ENCODE measurements at regions not wholly inside any gene's neighbourhood (a gene's known extent, or its start where the extent isn't known, plus 50 kb on each side); places are given as distances from the start of the nearest gene placed in this dataset.

DNA sequence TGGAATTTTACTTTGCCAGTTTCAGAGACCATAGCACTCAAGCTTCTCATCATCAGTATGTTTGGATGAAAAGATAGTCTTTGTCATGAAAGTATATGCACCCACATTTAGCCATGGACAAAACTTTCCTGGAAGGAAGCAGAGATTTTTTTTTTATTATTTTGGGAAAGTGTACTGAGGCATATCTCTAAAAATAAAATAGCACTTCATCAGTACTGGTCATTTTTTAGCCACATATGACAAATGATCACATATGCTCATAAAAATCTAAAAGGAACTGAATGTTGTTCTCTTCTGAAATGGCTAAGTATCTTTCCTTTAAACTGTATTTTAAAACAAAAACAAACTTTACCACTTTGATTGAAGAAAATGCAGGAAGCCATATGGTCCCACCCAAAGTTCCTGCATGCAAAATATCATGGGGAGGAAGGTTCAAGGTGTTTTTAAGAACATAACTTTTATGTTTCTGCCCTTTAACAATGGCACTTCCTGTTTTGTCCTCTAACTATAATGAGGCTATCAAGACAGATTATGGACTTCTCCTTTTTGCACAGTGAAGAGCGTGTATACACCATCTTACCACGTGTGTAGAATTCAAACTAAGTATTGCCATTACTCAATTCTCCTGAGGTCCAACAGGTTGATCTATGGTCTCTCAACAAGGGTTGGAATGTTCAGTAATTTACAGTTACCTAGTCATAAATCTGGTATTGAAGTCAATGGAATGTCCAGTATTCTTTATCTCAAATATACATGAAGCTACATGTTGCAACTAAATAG lies 77.1 kb upstream of the SLC39A10 start:
- TF ChIP-seq POLR2A (IDR thresholded peaks at IDR 0.05): no peak
- TF ChIP-seq, protein P1, sequence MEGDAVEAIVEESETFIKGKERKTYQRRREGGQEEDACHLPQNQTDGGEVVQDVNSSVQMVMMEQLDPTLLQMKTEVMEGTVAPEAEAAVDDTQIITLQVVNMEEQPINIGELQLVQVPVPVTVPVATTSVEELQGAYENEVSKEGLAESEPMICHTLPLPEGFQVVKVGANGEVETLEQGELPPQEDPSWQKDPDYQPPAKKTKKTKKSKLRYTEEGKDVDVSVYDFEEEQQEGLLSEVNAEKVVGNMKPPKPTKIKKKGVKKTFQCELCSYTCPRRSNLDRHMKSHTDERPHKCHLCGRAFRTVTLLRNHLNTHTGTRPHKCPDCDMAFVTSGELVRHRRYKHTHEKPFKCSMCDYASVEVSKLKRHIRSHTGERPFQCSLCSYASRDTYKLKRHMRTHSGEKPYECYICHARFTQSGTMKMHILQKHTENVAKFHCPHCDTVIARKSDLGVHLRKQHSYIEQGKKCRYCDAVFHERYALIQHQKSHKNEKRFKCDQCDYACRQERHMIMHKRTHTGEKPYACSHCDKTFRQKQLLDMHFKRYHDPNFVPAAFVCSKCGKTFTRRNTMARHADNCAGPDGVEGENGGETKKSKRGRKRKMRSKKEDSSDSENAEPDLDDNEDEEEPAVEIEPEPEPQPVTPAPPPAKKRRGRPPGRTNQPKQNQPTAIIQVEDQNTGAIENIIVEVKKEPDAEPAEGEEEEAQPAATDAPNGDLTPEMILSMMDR (IDR thresholded peaks at IDR 0.05): no peak
- DNase-seq (ENCODE audit: low spot score in 2 of 2): no peak
- H3K4me3 ChIP-seq (ENCODE audit: low read depth, poor library complexity, severe bottlenecking): no peak overlapping the region
- intact Hi-C loops (cut with DNase I; ENCODE audit: low total_unique reads): loop anchor here (2.0 kb wide), 1 partner anchor 79 kb away; no protein-coding TSS in a partner anchor
- WGBS, 2 donors: 67% methylated on average over 2 of the region's 2 CpGs

DNA sequence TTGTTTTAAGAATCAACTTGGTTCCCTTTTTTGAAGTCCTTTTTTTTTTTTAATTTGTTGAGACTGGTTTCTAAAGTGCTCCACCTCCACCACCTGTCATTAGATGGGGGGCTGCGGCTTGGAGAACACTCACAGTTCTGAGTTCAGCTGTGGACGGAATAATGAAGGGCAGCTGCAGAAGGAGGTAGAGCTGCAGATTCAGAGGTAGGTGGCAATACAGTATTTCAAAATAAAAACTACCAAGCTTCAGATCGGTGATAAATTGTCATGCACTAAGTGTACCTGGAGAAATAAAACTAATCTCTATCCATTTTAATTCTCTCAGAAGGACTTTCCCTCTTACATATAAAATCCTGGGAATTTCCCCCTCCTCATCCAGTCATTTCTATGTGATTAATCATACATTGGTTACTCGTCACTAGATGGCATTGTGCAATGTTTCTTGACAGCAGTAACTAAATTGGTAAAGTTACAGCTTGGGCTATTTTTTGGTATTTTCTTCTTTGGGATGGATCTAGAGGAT lies 81.1 kb upstream of the SLC39A10 start:
- TF ChIP-seq, protein P1 (IDR thresholded peaks at IDR 0.05): no peak
- TF ChIP-seq POLR2A (IDR thresholded peaks at IDR 0.05): no peak
- WGBS, 2 donors: 9 to 12% methylated on average over 4 of the region's 4 CpGs
- no peak for DNase-seq (ENCODE audit: low spot score in 2 of 2)
- H3K4me3 ChIP-seq (ENCODE audit: low read depth, poor library complexity, severe bottlenecking): no peak overlapping the region
- intact Hi-C loops (cut with DNase I; ENCODE audit: low total_unique reads): no loop called here

DNA sequence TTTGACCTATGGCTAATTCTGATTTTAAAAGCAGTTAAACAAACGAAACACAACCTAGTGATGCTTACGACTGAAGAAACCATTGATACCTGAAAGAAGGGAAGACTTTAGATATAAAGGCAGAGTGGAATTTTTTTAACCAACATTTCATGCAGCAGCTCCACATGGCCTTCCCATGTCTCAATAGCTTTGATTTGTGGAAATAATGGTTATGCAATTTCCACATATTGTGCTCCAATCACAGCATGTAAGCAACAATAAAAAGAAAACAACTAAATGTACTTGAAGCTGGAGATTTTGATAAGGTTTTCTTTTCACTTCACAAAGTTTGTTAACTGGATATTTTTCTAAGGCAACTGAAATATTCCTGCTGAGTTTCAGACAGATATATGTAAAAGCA lies 82.0 kb upstream of the SLC39A10 start:
- no peak for DNase-seq (ENCODE audit: low spot score in 2 of 2)
- intact Hi-C loops (cut with DNase I; ENCODE audit: low total_unique reads): no loop called here
- H3K4me3 ChIP-seq (ENCODE audit: low read depth, poor library complexity, severe bottlenecking): no peak overlapping the region
- WGBS, 2 donors: 87 to 90% methylated on average over 2 of the region's 2 CpGs
- no peak for TF ChIP-seq POLR2A (IDR thresholded peaks at IDR 0.05)
- TF ChIP-seq, protein P1 (IDR thresholded peaks at IDR 0.05): no peak

DNA sequence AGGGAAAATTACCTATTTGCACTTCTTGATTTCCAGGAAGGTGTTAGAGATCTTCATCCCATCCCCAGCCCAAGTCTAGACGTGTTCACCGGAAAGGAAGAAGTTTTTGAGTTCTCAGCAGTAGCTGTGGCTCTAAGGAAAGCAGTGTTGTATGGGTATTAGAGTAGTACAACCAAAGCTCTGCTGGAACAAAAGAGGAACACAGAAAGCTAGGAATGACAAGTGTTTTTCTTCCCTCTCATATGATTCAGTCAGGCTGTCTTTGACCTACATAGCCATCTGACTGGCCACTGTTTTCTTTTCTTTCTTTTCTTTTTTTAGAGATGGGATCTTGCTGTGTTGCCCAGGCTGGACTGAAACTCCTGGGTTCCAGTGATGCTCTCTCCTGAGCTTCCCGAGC lies 82.7 kb upstream of the SLC39A10 start:
- intact Hi-C loops (cut with DNase I; ENCODE audit: low total_unique reads): no loop called here
- DNase-seq (ENCODE audit: low spot score in 2 of 2): no peak
- 79 to 90% methylated on average over 3 of the region's 3 CpGs for WGBS, 2 donors
- H3K4me3 ChIP-seq (ENCODE audit: low read depth, poor library complexity, severe bottlenecking): no peak overlapping the region
- TF ChIP-seq, protein P1 (IDR thresholded peaks at IDR 0.05): no peak
- TF ChIP-seq POLR2A (IDR thresholded peaks at IDR 0.05): no peak

DNA sequence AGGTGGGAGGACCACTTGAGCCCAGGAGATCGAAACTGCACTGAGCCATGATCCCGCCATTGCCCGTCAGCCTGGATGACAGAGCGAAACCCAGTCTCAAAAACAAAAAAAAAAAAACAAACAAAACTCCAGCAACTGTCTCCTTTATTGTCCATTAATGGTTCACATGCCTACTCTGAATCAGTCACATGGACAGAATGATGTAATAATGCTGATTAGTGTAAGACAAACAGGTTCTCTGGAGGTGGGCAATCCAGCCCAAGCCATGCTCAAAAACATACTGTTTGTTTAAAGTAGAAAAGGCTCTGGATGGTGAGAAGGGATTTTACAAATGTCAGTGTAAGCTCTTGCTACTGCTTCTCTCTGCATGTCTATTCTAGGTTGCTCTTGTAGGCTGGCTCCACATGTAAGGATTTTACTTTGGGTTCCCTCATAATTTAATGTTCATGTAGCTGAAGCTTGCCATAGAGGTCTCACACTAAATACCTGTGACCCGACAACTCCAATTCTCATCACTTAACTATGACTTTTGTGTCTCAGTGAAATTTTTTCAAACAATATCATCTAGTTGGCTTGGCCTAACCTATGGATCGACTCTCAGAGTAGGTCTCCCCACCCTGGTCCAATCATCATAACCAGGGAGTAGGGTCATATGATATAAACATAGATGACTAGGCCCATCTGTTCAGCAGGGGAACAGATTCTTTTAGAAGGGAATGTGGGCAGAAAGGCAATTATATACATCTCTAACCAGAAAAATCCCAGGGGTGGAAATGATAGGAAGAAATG lies 83.9 kb upstream of the SLC39A10 start:
- 97 to 99% methylated on average over 6 of the region's 6 CpGs for WGBS, 2 donors
- TF ChIP-seq POLR2A (IDR thresholded peaks at IDR 0.05): no peak
- TF ChIP-seq, protein P1 (IDR thresholded peaks at IDR 0.05): no peak
- intact Hi-C loops (cut with DNase I; ENCODE audit: low total_unique reads): no loop called here
- no peak for DNase-seq (ENCODE audit: low spot score in 2 of 2)
- no peak overlapping the region for H3K4me3 ChIP-seq (ENCODE audit: low read depth, poor library complexity, severe bottlenecking)

Data from lower leg skin (tissue), 4 donors.